A549 (cell line): ENCODE measurements at regions not wholly inside any gene's neighbourhood (a gene's known extent, or its start where the extent isn't known, plus 50 kb on each side); places are given as distances from the start of the nearest gene placed in this dataset.

Source experiments
- ATAC-seq, 2 experiments: fragments of 200-7000 bp in 1 of 2; fragments of >200 bp in 1 of 2; cut with Nextera tagmentation in 1 of 2; cut with Tn5 transposase in 1 of 2; 3 replicates each; pipeline versions ENCODE4 v1.8.0 to v1.9.1; 2018 to 2020; ENCODE audit warnings: mild to moderate bottlenecking in 1 of 2, moderate library complexity in 1 of 2
- CTCF ChIA-PET: fragments of 300-600 bp; sonication (Branson Sonifier 250); formaldehyde crosslinking; extraction: SDS; loops from one replicate; lab custom pipeline; 2021; ENCODE audit warnings: antibody characterized with exemption, inconsistent platforms; lab: Yijun Ruan, JAX
- POLR2A ChIA-PET: fragments of 350-600 bp; formaldehyde crosslinking; extraction: SDS; loops from one replicate; lab custom pipeline; 2021; ENCODE audit warnings: antibody characterized with exemption, inconsistent platforms; lab: Yijun Ruan, JAX
- DNase-seq, 2 experiments: peaks; one replicate each; pipeline versions ENCODE4 v3.0.0 to v3.0.0-alpha.2; 2011 to 2016; ENCODE audit warnings: low read depth in 1 of 2, low spot score in 1 of 2
- FAIRE-seq: peaks from 2 replicates; lab custom pipeline; 2011; peaks lifted over from hg19 to GRCh38; lab: Jason Lieb, UNC
- H3K27ac ChIP-seq, 2 experiments: fragments of >200 bp; sonication (Bioruptor Twin); formaldehyde crosslinking; 3 replicates each; pipeline ENCODE4 v1.5.1; 2016 to 2017
- H3K4me1 ChIP-seq: fragments of >200 bp; sonication (Bioruptor Twin); formaldehyde crosslinking; 3 replicates; pipeline ENCODE4 v1.6.1; 2016
- H3K4me2 ChIP-seq: fragments of >200 bp; sonication (Bioruptor Twin); formaldehyde crosslinking; 3 replicates; pipeline ENCODE4 v1.6.1; 2016
- H3K4me3 ChIP-seq: fragments of >200 bp; sonication (Bioruptor Twin); formaldehyde crosslinking; 3 replicates; pipeline ENCODE4 v1.5.1; 2016
- H3K9me3 ChIP-seq: fragments of >200 bp; sonication (Bioruptor Twin); formaldehyde crosslinking; 3 replicates; pipeline ENCODE4 v1.6.1; 2016
- ATOH8 ChIP-seq: fragments of 250-450 bp; sonication (Bioruptor Pico); IDR thresholded peaks from 2 replicates; pipeline ENCODE4 v1.5.0; 2020; ENCODE audit warnings: low read depth, mild to moderate bottlenecking, moderate library complexity
- BHLHE40 ChIP-seq: IDR thresholded peaks from 2 replicates; pipeline ENCODE4 v1.6.1; 2012; ENCODE audit warnings: low read depth, low read length, inconsistent platforms
- GATA3 ChIP-seq: IDR thresholded peaks from 2 replicates; pipeline ENCODE4 v1.6.1; 2012; ENCODE audit warnings: borderline replicate concordance
- HDAC2 ChIP-seq: fragments of 200-600 bp; sonication (generic); IDR thresholded peaks from 2 replicates; pipeline ENCODE4 v1.6.1; 2016
- HOXB13 ChIP-seq: fragments of 250-450 bp; sonication (Bioruptor Pico); IDR thresholded peaks from 2 replicates; pipeline ENCODE4 v1.5.0; 2020; ENCODE audit warnings: low read depth, mild to moderate bottlenecking, moderate library complexity
- JUNB ChIP-seq: fragments of >200 bp; sonication (Bioruptor Twin); formaldehyde crosslinking; IDR thresholded peaks from 2 replicates; pipeline ENCODE4 v1.6.1; 2016
- KDM5A ChIP-seq: fragments of 200-600 bp; sonication (generic); IDR thresholded peaks from 2 replicates; pipeline ENCODE4 v1.6.1; 2016; ENCODE audit warnings: antibody characterized with exemption, mild to moderate bottlenecking
- MAFK ChIP-seq: fragments of 450-650 bp; IDR thresholded peaks from 2 replicates; pipeline ENCODE4 v1.6.1; 2014; ENCODE audit not compliant: partially characterized antibody
- NFE2L2 ChIP-seq: fragments of 150-350 bp; conservative IDR thresholded peaks from 2 replicates; pipeline ENCODE4 v1.6.1; 2014; ENCODE audit warnings: low read length
- PBX3 ChIP-seq: IDR thresholded peaks from 2 replicates; pipeline ENCODE4 v1.6.1; 2012
- PHF8 ChIP-seq: fragments of 200-600 bp; sonication (generic); IDR thresholded peaks from 2 replicates; pipeline ENCODE4 v1.6.1; 2016; ENCODE audit warnings: low read depth, mild to moderate bottlenecking, antibody characterized with exemption, moderate library complexity, borderline replicate concordance
- POLR2A ChIP-seq: IDR thresholded peaks from 2 replicates; pipeline ENCODE4 v1.6.1; 2012; ENCODE audit warnings: mild to moderate bottlenecking, low read length
- POLR2AphosphoS2 ChIP-seq: conservative IDR thresholded peaks from 2 replicates; pipeline ENCODE4 v1.6.1; 2012; ENCODE audit warnings: low read length, improper control_type of control experiment, inconsistent platforms
- REST ChIP-seq: fragments of 200-600 bp; sonication (generic); IDR thresholded peaks from 2 replicates; pipeline ENCODE4 v1.6.1; 2016; ENCODE audit warnings: antibody characterized with exemption, mild to moderate bottlenecking, moderate library complexity
- TFCP2L1 ChIP-seq: fragments of 250-450 bp; sonication (Bioruptor Pico); IDR thresholded peaks from 2 replicates; pipeline ENCODE4 v1.5.0; 2021; ENCODE audit warnings: mild to moderate bottlenecking
- ZC3H11A ChIP-seq: fragments of 450-650 bp; IDR thresholded peaks from 2 replicates; pipeline ENCODE4 v1.6.1; 2014; ENCODE audit warnings: antibody characterized with exemption, mild to moderate bottlenecking
- WGBS: methylation state at CpG from one replicate; pipeline ENCODE4 v1.1.6; 2017; ENCODE audit errors: missing lambda C conversion rate; 5-methylcytosine and 5-hydroxymethylcytosine counted together
- TF ChIP-seq, protein P1 (sequence below): fragments of 150-350 bp; IDR thresholded peaks from 2 replicates; pipeline ENCODE4 v1.6.1; 2014; ENCODE audit warnings: low read depth, mild to moderate bottlenecking, low read length
- TF ChIP-seq, protein P2 (sequence below): fragments of >200 bp; sonication (Bioruptor Twin); formaldehyde crosslinking; IDR thresholded peaks from 3 replicates; pipeline ENCODE4 v1.6.1; 2016
- TF ChIP-seq, protein P3 (sequence below): fragments of >200 bp; sonication (Bioruptor Twin); formaldehyde crosslinking; IDR thresholded peaks from 2 replicates; pipeline ENCODE4 v1.6.1; 2016

DNA sequence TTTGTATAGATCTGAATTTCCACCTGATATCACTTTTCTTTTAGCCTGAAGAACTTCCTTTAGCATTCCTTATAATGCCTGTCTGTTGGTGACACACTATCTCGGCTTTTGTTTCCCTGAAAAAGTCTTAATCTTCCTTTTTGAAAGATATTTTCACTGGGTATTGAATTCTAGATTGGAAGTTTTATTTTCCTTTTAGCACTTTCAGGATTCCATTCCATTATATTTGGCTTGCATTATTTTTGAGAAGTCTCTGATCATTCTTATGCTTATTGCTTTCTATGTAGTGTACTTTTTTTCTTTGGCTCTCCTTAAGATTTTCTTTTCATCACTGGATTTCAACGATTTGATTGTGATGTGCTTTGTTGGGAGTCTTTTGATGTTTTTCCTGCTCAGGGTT is 510.7 kb downstream of the RWDD3 start:
- no peak for DNase-seq
- CTCF ChIA-PET = no interaction called here
- 0% methylated on average over 2 of the region's 2 CpGs for WGBS
- POLR2A ChIA-PET = no interaction called here
- Histone ChIP-seq H3K4me1 (no peaks in the 10 kb centered on the region), H3K27ac (no peak overlapping the region), H3K9me3 (no peaks in the 10 kb centered on the region), H3K4me2 (no peak overlapping the region), H3K4me3 (no peak overlapping the region)
- no peak for FAIRE-seq
- no peak for ATAC-seq
- no peak for TF ChIP-seq KDM5A
- TF ChIP-seq GATA3 = no peak
- no peak for TF ChIP-seq POLR2AphosphoS2
- TF ChIP-seq, protein P1, sequence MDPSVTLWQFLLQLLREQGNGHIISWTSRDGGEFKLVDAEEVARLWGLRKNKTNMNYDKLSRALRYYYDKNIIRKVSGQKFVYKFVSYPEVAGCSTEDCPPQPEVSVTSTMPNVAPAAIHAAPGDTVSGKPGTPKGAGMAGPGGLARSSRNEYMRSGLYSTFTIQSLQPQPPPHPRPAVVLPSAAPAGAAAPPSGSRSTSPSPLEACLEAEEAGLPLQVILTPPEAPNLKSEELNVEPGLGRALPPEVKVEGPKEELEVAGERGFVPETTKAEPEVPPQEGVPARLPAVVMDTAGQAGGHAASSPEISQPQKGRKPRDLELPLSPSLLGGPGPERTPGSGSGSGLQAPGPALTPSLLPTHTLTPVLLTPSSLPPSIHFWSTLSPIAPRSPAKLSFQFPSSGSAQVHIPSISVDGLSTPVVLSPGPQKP = no peak
- no peak for TF ChIP-seq MAFK
- TF ChIP-seq TFCP2L1 = no peak
- TF ChIP-seq, protein P2, sequence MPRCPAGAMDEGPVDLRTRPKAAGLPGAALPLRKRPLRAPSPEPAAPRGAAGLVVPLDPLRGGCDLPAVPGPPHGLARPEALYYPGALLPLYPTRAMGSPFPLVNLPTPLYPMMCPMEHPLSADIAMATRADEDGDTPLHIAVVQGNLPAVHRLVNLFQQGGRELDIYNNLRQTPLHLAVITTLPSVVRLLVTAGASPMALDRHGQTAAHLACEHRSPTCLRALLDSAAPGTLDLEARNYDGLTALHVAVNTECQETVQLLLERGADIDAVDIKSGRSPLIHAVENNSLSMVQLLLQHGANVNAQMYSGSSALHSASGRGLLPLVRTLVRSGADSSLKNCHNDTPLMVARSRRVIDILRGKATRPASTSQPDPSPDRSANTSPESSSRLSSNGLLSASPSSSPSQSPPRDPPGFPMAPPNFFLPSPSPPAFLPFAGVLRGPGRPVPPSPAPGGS = no peak

DNA sequence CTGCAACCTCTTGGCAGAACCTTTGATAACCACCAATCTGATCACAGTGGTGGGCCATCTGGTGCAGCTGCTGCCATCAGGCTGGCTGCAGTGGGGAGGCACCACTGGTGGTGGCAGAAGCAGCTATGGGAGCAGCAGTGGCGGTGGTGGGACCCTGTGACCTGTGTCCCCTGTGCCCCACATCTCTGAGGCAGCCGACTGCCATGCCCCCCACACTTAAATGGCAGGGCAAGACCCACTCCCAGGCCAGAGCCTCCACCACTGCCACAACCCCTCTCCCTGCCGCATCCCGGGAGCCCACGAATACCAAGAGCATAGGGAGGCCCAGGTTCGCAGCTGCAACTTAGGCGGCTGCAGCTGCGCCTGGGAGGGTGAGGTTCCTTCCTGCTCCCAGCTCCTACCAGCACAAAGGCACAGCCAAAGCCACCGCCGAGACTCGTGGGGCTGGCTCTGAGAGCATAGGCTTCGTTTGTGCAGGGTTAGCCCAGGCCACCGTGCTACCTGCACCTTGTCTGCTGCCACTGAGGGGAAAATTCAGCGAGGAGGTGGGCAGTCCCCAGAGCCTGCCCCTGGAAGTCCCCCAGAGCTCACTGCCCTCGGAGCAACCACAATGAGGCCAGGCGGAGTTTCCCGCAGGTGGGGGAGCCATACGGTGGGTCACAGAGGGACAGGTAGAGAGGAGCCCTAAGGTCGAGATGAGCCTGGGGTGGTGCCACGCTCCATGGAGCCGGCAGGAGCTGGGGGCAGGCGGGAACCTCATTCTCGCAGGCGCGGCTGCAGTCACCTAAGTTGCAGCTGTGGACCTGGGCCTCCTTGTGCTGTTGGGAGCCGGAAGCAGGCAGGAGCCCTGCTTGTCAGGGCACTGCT is 518.7 kb downstream of the RWDD3 start:
- TF ChIP-seq HOXB13 (CRISPR knock-in tag) (no peak), PHF8 (no peak), ATOH8 (CRISPR knock-in tag) (no peak), HDAC2 (no peak), REST (no peak), JUNB (no peak), BHLHE40 (no peak), NFE2L2 (no peak), ZC3H11A (no peak), POLR2A (no peak), PBX3 (no peak)
- TF ChIP-seq, protein P3, sequence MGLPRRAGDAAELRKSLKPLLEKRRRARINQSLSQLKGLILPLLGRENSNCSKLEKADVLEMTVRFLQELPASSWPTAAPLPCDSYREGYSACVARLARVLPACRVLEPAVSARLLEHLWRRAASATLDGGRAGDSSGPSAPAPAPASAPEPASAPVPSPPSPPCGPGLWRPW = no peak
- H3K4me2 ChIP-seq = no peak overlapping the region
- no peak for FAIRE-seq
- H3K4me1 ChIP-seq = no peaks in the 10 kb centered on the region
- no peaks in the 10 kb centered on the region for H3K9me3 ChIP-seq
- CTCF ChIA-PET = interaction anchor here (0.6 to 1.1 kb wide), 2 partner anchors 10 to 746 kb away, joined by 3 read pairs; no protein-coding TSS in a partner anchor
- H3K4me3 ChIP-seq = no peak overlapping the region
- no peak for ATAC-seq
- H3K27ac ChIP-seq = no peak overlapping the region
- POLR2A ChIA-PET = no interaction called here
- WGBS = 43% methylated on average over 6 of the region's 26 CpGs
- DNase-seq = no peak
